SH-SY5Y (cell line): ENCODE measurements at regions not wholly inside any gene's neighbourhood (a gene's known extent, or its start where the extent isn't known, plus 50 kb on each side); places are given as distances from the start of the nearest gene placed in this dataset.

ENCODE experiments used
- GATA2 ChIP-seq: IDR thresholded peaks from 2 replicates; pipeline ENCODE4 v1.6.1; 2011; ENCODE audit warnings: mild to moderate bottlenecking, low read depth, low read length
- GATA3 ChIP-seq: IDR thresholded peaks from 2 replicates; pipeline ENCODE4 v1.6.1; 2011; ENCODE audit warnings: low read depth, mild to moderate bottlenecking, low read length, moderate library complexity

- TF ChIP-seq GATA2 (no peak), GATA3 (no peak)
Measured at GRCh38 chr20:55685425-55685824, 319.9 kb downstream of the CBLN4 start.

- no peak for TF ChIP-seq GATA2
- TF ChIP-seq GATA3 = no peak
Measured at GRCh38 chr20:55684578-55684977, 320.7 kb downstream of the CBLN4 start.

GRCh38 chr20:55678970-55679667 lies 326.2 kb downstream of the CBLN4 start:
- no peak for TF ChIP-seq GATA2
- no peak for TF ChIP-seq GATA3

GRCh38 chr20:55678126-55678525 lies 327.2 kb downstream of the CBLN4 start:
- TF ChIP-seq GATA2 (no peak), GATA3 (no peak)

- no peak for TF ChIP-seq GATA3
- TF ChIP-seq GATA2 = no peak
Measured at GRCh38 chr20:55677011-55677410, 328.3 kb downstream of the CBLN4 start.

GRCh38 chr20:55676097-55676496 lies 329.2 kb downstream of the CBLN4 start:
- TF ChIP-seq GATA2 (no peak), GATA3 (no peak)

GRCh38 chr20:55668631-55669030 lies 336.7 kb downstream of the CBLN4 start:
- TF ChIP-seq GATA3 = no peak
- TF ChIP-seq GATA2 = no peak

GRCh38 chr20:55667955-55668354 lies 337.4 kb downstream of the CBLN4 start:
- TF ChIP-seq GATA3 (no peak), GATA2 (no peak)

- no peak for TF ChIP-seq GATA3
- no peak for TF ChIP-seq GATA2
Measured at GRCh38 chr20:55667024-55667423, 338.3 kb downstream of the CBLN4 start.

- TF ChIP-seq GATA3 = no peak
- TF ChIP-seq GATA2 = no peak
Measured at GRCh38 chr20:55656231-55656775, 349.0 kb downstream of the CBLN4 start.

- no peak for TF ChIP-seq GATA2
- no peak for TF ChIP-seq GATA3
Measured at GRCh38 chr20:55650657-55651360, 354.5 kb downstream of the CBLN4 start.

- TF ChIP-seq GATA2 = no peak
- TF ChIP-seq GATA3 = no peak
Measured at GRCh38 chr20:55649254-55649653, 356.1 kb downstream of the CBLN4 start.

GRCh38 chr20:55646851-55647250 lies 358.5 kb downstream of the CBLN4 start:
- TF ChIP-seq GATA2 = no peak
- no peak for TF ChIP-seq GATA3

- no peak for TF ChIP-seq GATA2
- TF ChIP-seq GATA3 = no peak
Measured at GRCh38 chr20:55641497-55641896, 363.8 kb downstream of the CBLN4 start.

GRCh38 chr20:55635870-55636269 lies 369.4 kb downstream of the CBLN4 start:
- TF ChIP-seq GATA3 (no peak), GATA2 (no peak)
